ENCODE measurements at regions not wholly inside any gene's neighbourhood (a gene's known extent, or its start where the extent isn't known, plus 50 kb on each side); places are given as distances from the start of the nearest gene placed in this dataset.

- no peak for TF ChIP-seq POLR2A (IDR thresholded peaks at IDR 0.05)
- TF ChIP-seq, protein P1, sequence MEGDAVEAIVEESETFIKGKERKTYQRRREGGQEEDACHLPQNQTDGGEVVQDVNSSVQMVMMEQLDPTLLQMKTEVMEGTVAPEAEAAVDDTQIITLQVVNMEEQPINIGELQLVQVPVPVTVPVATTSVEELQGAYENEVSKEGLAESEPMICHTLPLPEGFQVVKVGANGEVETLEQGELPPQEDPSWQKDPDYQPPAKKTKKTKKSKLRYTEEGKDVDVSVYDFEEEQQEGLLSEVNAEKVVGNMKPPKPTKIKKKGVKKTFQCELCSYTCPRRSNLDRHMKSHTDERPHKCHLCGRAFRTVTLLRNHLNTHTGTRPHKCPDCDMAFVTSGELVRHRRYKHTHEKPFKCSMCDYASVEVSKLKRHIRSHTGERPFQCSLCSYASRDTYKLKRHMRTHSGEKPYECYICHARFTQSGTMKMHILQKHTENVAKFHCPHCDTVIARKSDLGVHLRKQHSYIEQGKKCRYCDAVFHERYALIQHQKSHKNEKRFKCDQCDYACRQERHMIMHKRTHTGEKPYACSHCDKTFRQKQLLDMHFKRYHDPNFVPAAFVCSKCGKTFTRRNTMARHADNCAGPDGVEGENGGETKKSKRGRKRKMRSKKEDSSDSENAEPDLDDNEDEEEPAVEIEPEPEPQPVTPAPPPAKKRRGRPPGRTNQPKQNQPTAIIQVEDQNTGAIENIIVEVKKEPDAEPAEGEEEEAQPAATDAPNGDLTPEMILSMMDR (IDR thresholded peaks at IDR 0.05): no peak
- TF ChIP-seq EP300 (IDR thresholded peaks at IDR 0.05): no peak
Measured at GRCh38 chr13:85247780-85248179, 551.4 kb downstream of the SLITRK6 start.

All from upper lobe of left lung (tissue), 4 donors.